CD4-positive, alpha-beta T cell treated with Interleukin-4 for 1 hour (primary cell): ENCODE measurements at regions not wholly inside any gene's neighbourhood (a gene's known extent, or its start where the extent isn't known, plus 50 kb on each side); places are given as distances from the start of the nearest gene placed in this dataset.
"Not testable (repeated sequence)": the region's sequence is repeated elsewhere in the genome, so short reads cannot be mapped to it uniquely, and the experiment has no call there.

Source experiments
- DNase-seq, 2 donors: peaks; one replicate each; pipeline ENCODE4 v3.0.0-alpha.2; 2020 to 2022

DNA sequence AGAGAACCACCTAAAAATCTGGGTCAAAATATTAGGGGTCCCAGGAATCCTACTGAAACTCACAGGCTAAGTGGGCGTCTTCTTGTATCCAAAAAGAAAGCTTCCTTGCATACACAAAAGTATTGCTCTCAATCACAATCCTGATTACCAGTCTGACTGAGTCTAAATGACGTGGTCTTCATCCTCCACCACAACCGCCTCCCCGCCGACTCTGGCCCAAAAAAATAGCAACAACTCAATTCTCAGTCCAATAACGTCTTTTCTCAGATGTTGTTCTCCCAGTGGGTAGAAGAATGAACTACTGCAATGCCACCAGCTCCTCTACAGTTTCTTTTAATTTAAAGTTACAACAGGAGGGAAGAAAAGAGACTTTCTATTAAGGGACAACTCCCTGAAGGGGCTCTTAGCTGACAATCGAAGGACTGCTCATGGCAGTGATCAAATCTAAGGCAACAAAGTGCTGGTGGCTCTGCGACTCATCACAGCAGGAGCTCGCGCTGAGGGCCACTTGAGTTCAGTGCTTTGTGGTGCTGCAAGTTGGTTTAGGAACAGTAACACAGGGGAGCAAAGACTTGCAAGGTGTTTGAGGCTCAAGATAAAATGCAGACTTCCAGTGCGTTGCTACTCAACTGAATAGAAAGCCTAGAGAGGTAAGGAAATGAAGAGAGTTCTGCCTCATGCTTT is 394.1 kb downstream of the BCAT1 start:
- DNase-seq, result no peak

DNA sequence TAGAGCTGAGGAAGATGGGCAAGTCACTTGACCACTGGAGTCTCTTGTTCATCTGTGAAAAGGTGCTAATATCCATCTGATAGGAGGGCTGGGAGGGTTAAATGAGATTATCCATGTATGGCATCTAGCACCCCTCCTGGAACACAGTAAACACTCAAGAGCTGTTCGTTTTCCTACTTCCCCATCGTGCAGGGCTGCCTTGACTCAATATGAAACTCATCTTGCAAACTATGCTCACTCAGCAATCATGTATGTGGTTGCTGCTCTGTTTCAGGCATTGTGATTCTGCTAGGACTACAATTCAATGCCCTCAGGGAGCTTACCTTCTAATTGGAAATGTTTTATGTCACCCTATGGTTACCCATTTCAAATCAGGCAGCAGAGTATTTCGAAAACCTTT is 395.6 kb downstream of the BCAT1 start:
- DNase-seq, result no peak

DNA sequence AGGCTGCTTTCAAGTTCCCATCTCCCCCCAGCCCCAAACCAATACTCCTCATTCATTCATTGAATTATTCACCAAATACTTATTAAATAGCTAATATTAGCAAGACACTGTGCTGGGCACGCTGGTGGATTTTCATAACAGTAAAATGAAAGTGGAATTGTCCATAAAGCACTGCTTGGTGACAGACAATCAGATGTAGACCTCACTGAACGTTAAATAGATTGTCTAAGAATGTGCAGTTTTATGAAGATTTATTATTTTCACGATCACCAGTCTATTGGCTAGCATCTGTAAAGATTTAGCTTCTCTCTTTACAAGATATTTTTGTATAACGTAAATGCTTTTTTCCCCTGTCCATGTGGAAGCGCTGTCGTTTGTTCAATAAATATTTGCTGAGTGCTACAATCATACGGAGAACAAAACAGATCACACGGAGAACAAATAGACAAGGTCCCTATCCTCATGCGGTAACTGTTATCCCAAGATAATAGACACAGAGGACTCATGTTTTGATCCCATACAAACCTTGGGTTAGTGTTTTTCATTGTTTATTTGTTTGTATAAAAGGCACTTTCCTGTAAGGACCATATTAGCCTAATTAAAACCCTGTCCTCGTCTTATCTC is 397.6 kb downstream of the BCAT1 start:
- DNase-seq, result no peak

DNA sequence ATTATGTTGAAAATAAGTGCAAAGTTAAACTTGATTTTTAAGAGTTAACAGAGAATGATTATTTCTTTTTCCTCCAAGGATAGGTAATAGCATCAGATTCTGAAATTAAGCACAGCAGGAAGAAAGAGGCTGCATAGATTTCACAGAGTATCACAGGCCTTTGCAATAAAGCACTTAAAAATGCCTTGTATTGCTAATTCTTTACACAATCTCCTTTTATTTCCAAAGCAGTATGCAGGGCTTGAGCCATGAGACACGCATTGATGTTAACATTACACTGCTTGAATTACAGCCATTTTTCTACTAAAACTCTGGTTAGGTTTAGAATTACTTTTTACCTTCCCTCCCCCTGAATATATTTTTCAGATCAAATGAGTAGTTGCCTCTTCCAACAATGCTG is 398.3 kb downstream of the BCAT1 start:
- DNase-seq, result no peak

DNA sequence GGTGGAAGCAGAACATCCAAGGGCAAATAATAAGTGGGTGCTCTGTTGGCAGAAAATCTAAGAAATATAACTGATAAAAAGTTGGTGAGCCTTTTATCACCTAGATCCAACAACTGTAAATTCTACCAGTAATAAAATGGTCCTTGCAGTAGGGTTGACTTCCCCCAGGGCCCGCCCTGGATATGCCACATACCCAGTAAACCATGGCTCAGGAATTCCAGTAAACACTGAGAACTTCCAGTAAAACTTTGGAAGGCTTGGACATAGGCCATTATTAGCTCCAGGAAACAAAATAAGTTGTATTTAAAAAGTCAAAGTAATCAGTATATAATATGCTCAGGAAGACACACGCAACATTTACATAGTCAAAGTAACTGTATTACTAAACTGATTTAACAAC is 402.2 kb downstream of the BCAT1 start:
- no peak for DNase-seq

DNA sequence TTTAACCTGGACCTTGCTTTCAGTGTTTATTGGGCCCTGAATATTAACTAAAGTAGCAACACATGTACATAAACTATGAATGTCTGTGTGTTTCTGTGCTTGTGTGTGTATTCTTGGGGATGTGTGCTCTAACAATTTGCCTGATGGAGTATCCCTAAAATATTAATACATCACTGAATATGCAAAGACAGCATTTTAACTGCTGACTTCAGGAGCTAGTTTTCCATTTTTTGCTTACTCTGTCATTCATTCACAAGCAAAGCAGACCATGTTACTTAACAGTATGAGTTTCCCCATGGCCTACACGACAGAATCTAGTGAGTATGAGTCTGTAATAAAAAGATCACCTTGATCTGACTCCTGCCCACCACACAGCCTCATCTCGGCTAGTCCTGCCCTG is 402.8 kb downstream of the BCAT1 start:
- no peak for DNase-seq

DNA sequence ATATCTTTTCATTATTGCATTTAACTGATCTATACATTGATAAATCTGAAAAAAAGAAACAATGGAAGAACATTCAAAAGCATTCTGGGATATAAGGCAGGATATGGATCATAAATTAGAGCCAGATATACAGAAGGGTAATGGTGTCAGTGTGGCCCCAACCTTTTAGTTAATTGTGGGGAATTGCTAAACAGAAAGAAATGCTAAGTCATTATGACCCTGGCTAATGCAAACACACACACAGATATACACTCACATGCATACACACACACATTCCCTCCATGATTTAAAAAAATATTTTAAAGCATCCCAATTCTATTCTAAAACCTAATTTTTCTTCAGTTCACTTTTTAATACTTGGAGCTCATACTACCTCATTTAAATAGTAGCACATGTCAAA is 404.5 kb downstream of the BCAT1 start:
- no peak for DNase-seq

DNA sequence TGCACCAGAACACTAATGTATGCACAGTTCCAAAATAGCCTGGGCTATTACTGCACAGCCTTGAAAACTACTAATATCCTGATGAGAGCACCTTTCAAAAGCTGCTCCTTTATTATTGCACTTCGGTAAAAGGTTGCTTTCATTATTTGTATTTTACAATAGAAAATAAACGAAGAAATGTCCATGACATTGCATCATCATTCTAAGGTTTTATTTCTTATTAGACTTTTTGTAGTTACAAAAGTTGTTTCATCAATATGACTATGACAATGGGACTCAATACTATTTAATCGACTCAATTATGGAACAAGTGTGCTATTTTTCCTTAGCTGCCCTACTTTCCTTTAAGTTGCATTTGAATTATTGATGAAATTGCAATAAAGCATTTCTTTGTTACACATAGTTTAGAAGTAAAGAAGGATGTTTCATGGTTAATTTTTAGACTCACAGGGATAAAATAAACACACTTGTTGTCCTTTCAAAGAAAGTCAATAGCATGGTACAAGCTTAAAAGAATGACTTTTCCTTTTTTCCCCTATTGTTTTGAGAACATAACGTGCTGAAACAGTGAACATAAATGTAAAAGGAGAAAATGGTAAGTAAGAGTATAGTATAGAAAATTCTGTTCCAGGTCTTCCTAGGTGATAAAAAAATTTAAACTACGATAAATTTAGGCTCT is 407.6 kb downstream of the BCAT1 start:
- no peak for DNase-seq

DNA sequence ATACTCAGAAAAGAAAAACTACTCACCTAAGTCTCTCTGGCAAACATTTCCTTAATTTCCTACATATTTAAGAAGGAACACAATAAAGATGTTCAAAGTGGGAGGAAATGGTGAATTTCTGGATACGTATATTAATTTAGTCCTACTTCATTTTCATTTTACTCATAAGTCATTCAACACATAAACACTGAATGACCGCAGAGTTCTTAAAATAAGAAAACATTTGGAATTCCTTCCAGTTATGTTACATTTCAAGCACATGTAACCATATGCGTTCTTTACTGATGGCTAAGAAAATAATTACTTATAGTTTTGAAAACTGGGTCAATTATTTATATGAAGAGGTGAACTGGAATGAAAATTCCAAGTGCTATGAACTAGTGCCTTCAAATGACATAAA is 409.3 kb downstream of the BCAT1 start:
- no peak for DNase-seq

DNA sequence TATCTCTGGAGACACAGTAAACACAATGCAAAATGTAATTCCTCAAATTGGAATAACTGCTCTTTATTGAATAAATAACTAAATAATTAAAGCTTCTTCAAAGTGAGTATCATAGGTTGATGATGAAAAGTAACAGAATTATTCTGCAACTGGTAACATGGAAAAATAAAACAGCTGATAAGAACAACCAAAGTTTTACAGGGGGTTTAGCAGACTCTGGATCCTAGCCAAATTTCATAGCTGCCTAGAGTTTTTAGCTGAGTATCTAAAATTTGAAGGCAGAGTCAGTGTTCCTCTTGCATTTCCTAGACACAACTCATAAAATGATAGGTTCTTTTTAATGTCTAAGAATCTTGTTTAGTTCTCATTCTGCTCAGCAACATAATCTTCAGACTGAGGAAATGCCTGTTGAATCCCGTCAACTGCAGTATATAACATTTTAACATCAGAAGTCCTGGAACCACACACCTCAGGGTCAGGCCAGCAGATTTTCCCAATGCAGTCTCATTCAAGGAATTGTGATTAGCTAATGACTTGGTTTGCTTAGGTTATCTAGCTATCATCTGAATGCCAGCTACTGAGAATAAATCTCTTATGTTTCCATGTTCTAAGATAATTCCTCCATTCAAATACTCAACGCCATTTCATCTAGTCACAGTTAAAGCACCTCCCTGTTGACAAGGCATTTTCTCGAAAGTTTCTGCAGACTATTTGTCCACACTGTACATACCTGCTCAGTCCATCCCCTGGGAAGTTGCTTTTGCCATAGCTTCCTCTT is 411.6 kb downstream of the BCAT1 start:
- DNase-seq, result no peak

DNA sequence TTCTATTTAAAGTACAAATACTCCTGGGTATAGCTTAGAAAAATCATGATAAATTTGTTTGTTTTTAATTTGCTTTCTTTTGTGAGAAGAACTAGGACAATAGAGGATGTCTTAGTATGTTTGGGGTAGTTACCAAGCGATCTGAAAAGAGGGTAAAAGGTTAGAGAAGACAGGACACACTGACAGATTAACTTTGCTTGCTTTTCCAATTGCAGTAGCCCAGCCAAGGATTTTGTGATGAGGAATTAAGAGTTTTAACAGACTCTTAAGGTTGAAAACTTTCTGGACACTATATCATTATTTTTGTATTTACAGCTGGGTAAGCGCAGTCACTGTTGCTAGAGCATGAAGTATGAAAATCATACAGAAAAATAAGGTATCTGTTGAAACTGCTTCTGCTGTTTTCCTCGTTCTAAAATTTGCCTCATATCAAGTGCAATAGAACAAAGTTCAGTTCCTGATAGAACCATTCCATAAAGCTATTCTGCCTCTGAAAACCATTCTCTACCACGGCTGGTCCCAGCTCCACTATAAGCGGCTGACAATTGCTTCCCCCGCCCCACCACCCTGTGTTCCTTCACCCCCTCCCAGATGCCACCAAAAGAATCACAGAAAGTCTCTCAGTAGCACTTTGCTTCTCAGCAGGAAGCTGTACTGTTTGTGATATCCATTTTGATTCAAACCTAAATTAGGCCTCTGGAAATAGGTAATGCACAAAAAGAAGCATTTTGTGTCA is 413.4 kb downstream of the BCAT1 start:
- no peak for DNase-seq

DNA sequence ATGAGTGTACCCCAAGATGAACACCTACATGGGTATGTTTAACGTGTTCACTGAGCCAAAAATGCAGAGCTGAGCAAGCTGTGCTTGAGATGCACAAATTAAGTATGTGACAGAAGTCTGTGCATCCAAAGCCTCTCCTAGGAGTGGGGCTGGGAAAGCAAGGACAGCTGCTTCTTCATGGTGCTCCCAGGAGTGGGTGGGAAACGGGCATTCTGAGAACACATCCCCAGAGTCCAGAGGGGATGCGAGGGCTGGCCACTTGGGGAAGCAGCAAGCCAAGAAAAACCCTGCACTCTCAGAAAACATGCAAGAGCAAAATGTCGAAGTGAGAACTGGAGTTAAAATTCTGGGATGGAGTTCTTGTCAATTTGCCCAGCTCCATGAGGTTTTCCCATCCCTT is 414.3 kb downstream of the BCAT1 start:
- DNase-seq, result no peak

DNA sequence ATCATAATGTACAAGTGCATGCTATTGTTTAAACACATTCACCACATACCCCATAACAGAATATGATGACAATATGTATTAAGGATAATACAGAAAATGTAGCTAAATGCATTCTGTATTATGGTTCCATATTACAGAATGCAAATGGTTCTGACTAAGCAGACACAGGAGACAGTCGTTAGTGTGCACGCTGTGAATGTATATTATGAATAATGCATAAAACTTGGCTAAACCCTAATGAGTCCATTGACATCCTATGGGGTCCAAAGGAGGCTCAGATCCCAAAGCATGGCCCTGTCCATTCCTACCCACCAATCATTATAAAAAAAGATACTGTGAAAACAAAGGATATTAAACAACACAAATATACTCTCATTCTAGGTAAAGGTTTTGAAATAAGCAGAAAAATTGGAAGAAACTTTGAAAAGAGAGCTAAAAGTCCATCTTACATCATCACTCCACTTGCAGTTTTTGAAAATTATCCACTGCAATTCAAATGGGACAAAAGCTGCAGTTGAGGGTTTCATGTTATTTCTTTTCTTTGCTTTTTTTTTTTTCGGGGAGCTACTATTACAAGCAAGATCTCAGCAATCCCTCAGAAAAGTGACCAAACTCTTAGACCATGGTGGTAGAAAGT is 415.1 kb downstream of the BCAT1 start:
- no peak for DNase-seq

DNA sequence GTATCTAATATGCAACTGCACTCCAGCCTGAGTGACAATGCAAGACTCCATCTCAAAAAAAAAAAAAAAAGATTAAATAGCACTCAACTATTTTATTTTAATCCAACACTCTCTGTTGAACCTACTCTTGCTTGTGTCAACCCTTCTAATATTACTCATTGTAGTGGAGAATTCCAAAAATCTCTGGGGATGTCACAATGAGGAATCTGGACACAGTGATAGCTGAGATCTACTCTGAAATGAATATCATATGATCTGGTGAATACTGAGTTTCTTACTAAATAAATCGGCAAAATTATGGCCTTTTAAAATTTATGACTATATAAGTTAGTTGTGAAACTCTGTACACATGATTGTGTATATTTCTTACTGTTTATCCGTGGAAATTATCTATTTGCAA is 418.2 kb downstream of the BCAT1 start:
- no peak for DNase-seq

DNA sequence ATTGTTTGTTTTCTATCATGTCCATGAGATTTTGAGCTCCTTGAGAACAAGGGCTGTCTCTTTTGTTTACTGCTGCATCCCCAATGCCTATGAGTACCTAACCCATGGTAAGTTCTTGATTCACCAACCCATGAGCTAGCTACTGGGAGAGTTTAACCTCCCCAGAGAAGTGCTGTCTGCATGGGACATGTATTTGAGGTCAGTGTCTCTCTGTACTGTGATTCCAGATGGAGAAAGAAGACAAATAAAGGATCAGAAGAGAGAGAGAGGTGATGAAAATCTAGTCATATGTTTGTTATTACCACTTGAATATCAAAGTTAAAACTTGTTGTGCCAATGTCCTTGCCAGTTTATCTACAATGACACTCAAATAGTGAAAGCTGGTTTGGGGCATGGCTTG is 421.8 kb downstream of the BCAT1 start:
- DNase-seq, result no peak

DNA sequence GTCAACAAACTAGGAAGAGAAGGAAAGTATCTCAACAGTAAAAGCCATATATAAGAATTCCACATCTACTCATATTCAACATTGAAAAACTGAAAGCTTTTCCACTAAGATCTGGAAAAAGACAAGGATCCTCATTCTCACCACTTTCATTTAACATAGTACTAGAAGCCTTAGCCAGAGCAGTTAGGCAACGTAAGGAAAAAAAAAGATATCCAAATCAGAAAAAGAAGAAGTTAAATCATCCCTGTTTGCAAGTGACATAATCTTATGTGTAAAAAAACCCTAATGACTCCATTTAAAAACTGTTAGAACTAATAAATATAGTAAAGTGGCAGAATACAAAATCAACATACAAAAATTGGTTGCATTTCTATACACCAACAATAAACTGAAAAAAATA is 426.2 kb downstream of the BCAT1 start:
- no peak for DNase-seq

DNA sequence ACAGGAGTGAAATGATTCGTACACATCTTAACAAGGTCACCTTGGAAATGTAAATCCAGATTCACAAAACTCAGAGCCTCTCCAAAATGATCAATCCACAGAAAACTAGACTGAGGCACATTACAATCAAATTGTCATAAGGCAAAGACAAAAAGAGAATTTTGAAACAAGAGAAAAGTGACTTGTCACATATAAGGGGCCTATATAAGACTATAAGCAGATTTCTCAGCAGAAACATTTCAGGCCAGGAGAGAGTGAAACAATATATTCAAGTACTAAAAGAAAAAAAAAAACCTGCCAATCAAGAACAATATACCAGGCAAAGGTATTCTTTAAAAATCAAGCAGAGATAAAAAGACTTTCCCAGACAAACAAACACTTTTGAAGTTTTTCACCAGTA is 429.1 kb downstream of the BCAT1 start:
- DNase-seq, result no peak

DNA sequence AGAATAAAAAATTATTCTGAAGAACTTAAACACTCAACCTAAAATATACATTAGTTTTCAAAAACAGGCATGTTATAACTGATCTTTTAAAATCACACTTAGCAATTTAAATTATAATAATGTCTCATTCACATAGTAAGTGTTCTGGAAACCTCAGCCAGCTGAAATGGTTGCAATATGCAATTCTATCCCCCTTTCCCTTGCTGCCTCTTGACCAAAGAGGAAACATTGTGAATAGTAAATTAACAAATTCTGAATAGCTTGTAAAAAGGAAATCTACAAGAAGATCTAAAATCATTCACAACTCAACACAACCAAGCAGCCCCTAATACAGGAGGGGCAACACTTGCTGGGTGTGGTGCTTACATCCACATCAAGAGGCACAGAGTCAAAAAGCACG is 431.9 kb downstream of the BCAT1 start:
- no peak for DNase-seq

DNA sequence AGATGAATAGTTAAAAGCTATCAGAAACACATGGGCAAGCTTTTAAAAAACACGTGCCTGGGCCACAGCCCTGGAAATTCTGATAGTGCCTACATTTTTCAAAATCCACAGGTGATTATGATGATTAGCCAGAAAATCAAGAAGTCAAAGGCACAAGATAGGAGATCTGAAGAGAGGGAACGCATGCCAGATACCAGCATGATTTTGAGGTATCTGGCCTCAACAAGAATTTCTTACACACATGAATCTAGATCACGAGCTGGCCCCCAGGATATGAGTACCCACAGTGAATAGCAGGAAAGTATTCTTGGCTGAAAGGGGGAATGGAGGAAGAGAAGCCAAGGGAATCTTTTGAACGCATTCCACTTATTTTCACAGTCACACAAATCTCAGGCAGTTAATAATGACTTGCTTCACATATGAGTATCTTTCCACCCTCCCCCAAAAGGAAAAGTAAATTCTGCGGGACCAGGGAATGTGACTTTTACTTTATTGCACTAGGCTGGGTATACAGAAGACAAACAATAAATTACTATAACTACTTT is 438.2 kb downstream of the BCAT1 start:
- no peak for DNase-seq

DNA sequence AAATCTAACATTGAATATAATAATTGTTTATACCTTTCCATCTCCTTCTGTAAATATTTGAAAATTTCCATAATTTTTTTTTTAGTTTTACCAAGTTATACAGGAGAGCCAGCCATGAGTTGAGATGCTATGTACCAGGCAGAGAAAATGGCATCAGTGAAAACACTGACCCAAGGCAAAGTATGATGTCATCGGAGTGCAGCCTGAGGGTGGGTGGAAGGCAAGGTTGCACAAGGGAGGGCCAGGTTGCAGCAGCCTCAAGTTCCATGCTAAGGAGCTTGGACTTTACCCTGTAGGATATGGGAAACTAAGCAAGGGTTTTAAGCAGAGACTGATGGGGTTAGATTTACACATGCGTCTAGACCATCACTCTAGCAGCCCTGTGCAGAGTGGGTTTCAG is 441.1 kb downstream of the BCAT1 start:
- no peak for DNase-seq

DNA sequence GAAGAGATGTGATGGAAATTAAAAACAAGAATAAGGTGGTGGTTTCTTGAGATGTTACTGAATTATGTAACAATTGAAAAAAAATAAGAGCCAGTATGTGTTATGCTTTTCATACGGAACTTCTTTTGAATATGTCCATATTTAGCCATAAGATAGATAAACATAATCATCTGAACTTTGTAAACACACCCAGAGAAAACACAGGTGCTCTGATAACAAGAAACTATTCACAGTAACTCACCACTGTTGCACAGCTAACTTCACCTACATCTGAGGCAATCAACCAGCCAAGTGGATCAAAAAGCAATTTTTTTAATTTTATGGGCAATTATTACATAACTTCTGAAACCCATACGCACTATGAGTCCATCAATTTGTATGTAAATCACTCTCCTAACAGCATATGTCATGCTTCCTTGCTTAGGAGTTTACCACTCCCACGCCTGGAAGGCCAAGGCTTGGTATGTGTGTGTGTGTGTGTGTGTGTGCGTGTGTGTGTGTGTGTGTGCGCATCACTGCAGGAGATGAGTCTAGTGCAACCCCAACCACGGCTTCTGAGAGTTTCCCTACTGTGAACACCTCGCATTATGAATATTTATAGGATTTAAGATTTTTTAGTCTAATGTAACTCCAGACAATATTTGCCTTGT is 443.4 kb downstream of the BCAT1 start:
- no peak for DNase-seq

DNA sequence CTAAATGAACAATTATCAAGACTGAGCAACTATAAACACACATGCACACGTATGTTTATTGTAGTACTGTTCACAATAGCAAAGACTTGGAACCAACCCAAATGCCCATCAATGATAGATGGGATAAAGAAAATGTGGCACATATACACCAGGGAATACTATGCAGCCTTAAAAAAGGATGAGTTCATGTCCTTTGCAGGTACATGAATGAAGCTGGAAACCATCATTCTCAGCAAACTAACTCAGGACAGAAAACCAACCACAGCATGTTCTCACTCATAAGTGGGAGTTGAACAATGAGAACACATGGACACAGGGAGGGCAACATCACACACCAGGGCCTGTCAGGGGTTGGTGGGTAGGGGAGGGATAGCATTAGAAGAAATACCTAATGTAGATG is 445.4 kb downstream of the BCAT1 start:
- DNase-seq, result not testable (repeated sequence)
